ENCODE measurements at regions not wholly inside any gene's neighbourhood (a gene's known extent, or its start where the extent isn't known, plus 50 kb on each side); places are given as distances from the start of the nearest gene placed in this dataset.

GRCh38 chr13:111969551-111970135 lies 97.3 kb upstream of the SOX1 start:
- WGBS (ENCODE audit: insufficient coverage, insufficient replicate concordance, low lambda C conversion rate, missing lambda C conversion rate): 52% methylated on average over 8 of the region's 9 CpGs
- Histone ChIP-seq H3K27ac (ENCODE audit: control insufficient read depth, insufficient read depth) (no peak overlapping the region), H3K9me3 (replicated peaks; ENCODE audit: control insufficient read depth, insufficient read depth, low read length) (peaks cover 2% of the 10 kb centered on the region; the same call in 2 of the 3 replicates), H3K4me1 (ENCODE audit: control insufficient read depth, insufficient read depth, low read length) (no peaks in the 10 kb centered on the region), H3K9ac (ENCODE audit: control insufficient read depth, insufficient read depth, low read length) (no peak overlapping the region), H4K20me1 (ENCODE audit: control insufficient read depth, insufficient read depth) (no peaks in the 10 kb centered on the region), H3K79me2 (ENCODE audit: control insufficient read depth, insufficient read depth, low read length) (no peaks in the 10 kb centered on the region), H3K4me2 (ENCODE audit: control insufficient read depth, insufficient read depth) (no peak overlapping the region), H2AFZ (ENCODE audit: control insufficient read depth, low read depth, low read length) (no peak overlapping the region), H3K27me3 (replicated peaks in 1 of 2; ENCODE audit: control insufficient read depth in 2 of 2, insufficient read depth in 2 of 2, low read length in 1 of 2) (no peaks in the 10 kb centered on the region), H3K36me3 (ENCODE audit: control insufficient read depth in 2 of 2, insufficient read depth in 2 of 2, low read length in 1 of 2) (no peaks in the 10 kb centered on the region), H3K4me3 (no peak overlapping the region)
- TF ChIP-seq NFYA (IDR thresholded peaks at IDR 0.05; ENCODE audit: borderline replicate concordance, low read depth, low read length): no peak
- TF ChIP-seq POLR2AphosphoS2 (IDR thresholded peaks at IDR 0.05; ENCODE audit: low read depth, low read length): no peak
- no peak for TF ChIP-seq RAD51 (IDR thresholded peaks at IDR 0.05)
- TF ChIP-seq PAX5 (IDR thresholded peaks at IDR 0.05; ENCODE audit: borderline replicate concordance, low read depth, low read length): no peak
- TF ChIP-seq POLR2A (IDR thresholded peaks at IDR 0.05; ENCODE audit: low read depth, low read length): no peak
- TF ChIP-seq ZBTB33 (IDR thresholded peaks at IDR 0.05): no peak
- no peak for TF ChIP-seq SMAD1 (IDR thresholded peaks at IDR 0.05; ENCODE audit: low read depth, partially characterized antibody)
- TF ChIP-seq KDM1A (IDR thresholded peaks at IDR 0.05; ENCODE audit: borderline replicate concordance): no peak
- TF ChIP-seq BMI1 (IDR thresholded peaks at IDR 0.05; ENCODE audit: borderline replicate concordance): no peak
- no peak for TF ChIP-seq MTA2 (IDR thresholded peaks at IDR 0.05; ENCODE audit: low read depth)
- no peak for TF ChIP-seq PRDM15 (CRISPR knock-in tag; IDR thresholded peaks at IDR 0.05)
- no peak for TF ChIP-seq NKRF (conservative IDR thresholded peaks at IDR 0.05)
- ATAC-seq (no peak), FAIRE-seq (no peak), DNase-seq (ENCODE audit: low read depth, low spot score) (no peak)
- RAD21 ChIA-PET (ENCODE audit: unreplicated experiment): no interaction called here
- no TSS peak for BruUV-seq (replicated peaks)
- SMC1A ChIA-PET (ENCODE audit: uncharacterized antibody, unreplicated experiment): no interaction called here
- intact Hi-C loops (cut with micrococcal nuclease; ENCODE audit: unreplicated experiment) (no loop called here), in situ Hi-C loops (cut with MboI) (no loop called here)
- POLR2A ChIA-PET: no interaction called here
- CTCF ChIA-PET: no interaction called here

Measured in GM12878 (cell line).